Subcutaneous abdominal adipose tissue (tissue), 5 donors: ENCODE measurements at regions not wholly inside any gene's neighbourhood (a gene's known extent, or its start where the extent isn't known, plus 50 kb on each side); places are given as distances from the start of the nearest gene placed in this dataset.

Experiments
- H3K27ac ChIP-seq: one replicate; pipeline ENCODE4 v1.7.0; 2013; ENCODE audit warnings: low read depth, mild to moderate bottlenecking, inconsistent platforms, low read length, moderate library complexity
- H3K27me3 ChIP-seq, 5 donors: one replicate each; pipeline ENCODE4 v1.7.0; 2013; ENCODE audit warnings: low read length in 5 of 5, inconsistent platforms in 1 of 5; ENCODE audit not compliant: control insufficient read depth in 5 of 5, insufficient read depth in 4 of 5
- H3K36me3 ChIP-seq, 5 donors: one replicate each; pipeline ENCODE4 v1.7.0; 2013; ENCODE audit warnings: low read length in 5 of 5; ENCODE audit not compliant: control insufficient read depth in 5 of 5, insufficient read depth in 5 of 5
- H3K4me1 ChIP-seq, 5 donors: one replicate each; pipeline ENCODE4 v1.7.0; 2013; ENCODE audit warnings: low read length in 5 of 5, mild to moderate bottlenecking in 3 of 5, moderate library complexity in 1 of 5; ENCODE audit not compliant: control insufficient read depth in 5 of 5, insufficient read depth in 5 of 5
- H3K4me3 ChIP-seq, 5 donors: one replicate each; pipeline ENCODE4 v1.7.0; 2013; ENCODE audit warnings: low read length in 5 of 5, low read depth in 1 of 5
- H3K9ac ChIP-seq, 5 donors: one replicate each; pipeline ENCODE4 v1.7.0; 2013; ENCODE audit warnings: low read length in 5 of 5, mild to moderate bottlenecking in 4 of 5, moderate library complexity in 3 of 5
- H3K9me3 ChIP-seq, 5 donors: one replicate each; pipeline ENCODE4 v1.7.0; 2013; ENCODE audit warnings: low read length in 5 of 5; ENCODE audit not compliant: control insufficient read depth in 5 of 5
- donor health status: healthy.
- donor health status: healthy.
- donor health status: healthy.
- donor health status: healthy.
- donor health status: healthy.

DNA sequence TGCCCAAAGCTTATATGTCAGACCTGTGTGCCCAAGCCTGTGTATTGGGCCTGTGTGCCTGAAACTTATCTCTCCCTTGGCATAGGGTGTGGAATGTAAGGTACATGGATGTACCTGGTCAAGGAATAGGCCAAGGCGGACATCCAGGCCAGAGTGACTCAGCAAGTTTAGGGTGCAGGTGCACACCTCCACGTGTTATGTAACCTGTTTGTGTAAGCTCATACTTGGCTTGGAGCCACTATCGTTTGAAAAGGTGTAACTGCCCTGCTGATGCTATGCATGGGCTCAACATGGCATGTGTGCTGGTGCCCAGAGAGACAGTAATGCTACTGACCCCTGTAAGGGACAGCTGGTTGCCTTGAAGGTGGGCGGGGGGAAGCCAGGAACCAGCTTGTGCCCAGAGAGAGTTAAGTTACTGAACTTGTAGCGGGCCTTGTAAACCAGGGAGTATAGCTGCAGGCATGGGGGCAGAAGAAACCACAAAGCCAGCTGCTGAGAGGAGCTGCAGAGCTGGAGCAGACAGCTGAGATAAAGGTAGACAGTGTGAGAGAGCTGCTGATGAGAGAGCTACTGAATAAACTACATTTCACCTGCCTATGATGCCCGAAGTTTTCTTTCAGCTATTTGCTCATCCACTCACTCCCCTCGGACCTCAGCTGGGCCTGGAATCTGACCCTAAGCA lies 656.4 kb upstream of the ZWINT start:
- H3K4me1 ChIP-seq = no peaks in the 10 kb centered on the region
- no peaks in the 10 kb centered on the region for H3K36me3 ChIP-seq
- H3K9ac ChIP-seq = no peak overlapping the region
- H3K9me3 ChIP-seq = peaks cover 0 to 7% (median 0%) of the 10 kb centered on the region in 5 donors
- H3K27me3 ChIP-seq = no peaks in the 10 kb centered on the region
- H3K4me3 ChIP-seq = no peak overlapping the region
- no peak overlapping the region for H3K27ac ChIP-seq

DNA sequence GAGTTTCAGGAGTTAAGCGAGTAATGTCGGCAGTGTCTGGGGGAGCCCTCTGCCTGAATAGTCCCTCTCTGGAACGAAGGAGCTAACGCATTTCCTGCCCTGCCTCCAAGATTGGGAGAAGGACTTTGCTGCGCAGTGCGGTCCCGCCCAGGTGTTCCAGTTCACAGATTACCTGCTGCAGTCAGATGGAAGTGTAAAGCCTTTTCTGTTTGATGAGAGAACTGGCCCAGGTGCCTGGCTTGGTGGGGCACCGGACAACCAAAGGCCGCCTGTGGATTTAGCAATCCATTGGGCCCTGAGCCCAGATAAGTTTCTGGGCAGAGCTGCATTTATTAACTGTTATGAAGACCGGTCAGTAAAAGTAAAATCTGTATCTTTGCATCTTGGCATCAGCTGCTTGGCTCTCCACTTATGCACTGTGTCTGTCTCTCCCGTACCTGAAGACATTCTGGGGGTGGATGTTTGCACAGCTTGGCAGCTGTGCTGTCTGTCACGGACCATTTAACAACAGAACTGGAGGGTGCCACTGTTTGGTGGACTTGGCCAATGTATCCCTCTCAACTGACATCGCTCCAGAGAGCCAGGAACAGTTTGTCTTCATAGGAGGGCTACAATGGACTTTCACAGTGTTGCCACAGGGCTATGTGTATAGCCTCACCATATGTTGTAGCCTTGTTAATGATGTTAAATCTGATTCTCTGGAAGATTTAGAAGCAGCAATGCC lies 654.7 kb upstream of the ZWINT start:
- Histone ChIP-seq H3K27ac (no peak overlapping the region), H3K27me3 (no peaks in the 10 kb centered on the region), H3K4me3 (no peak overlapping the region), H3K36me3 (no peaks in the 10 kb centered on the region), H3K4me1 (no peaks in the 10 kb centered on the region), H3K9ac (no peak overlapping the region), H3K9me3 (peaks cover 0 to 5% (median 0%) of the 10 kb centered on the region in 5 donors)

DNA sequence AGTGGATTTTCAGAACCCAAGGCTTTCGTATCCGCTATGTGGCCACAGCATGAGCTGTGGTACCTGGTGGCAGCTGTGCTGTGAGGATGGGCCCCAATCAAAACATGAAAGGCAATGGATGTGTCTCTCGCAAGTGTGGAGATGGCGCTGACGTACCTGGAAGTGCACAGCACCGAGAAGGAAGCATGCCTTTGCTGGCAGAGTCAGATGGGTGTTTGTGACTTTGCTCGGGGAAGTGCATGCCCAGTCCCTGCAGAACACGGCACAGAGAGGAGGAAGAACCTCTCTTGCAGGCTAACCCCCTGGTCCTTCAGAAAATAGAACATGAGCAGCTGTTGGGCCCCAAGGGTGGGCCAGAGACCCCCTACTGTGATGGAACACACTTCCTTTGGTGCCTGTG lies 654.1 kb upstream of the ZWINT start:
- no peak overlapping the region for H3K27ac ChIP-seq
- H3K36me3 ChIP-seq = no peaks in the 10 kb centered on the region

GRCh38 chr10:57014758-57015157 lies 653.7 kb upstream of the ZWINT start:
- H3K27ac ChIP-seq = no peak overlapping the region
- peaks cover 0 to 4% (median 0%) of the 10 kb centered on the region in 5 donors for H3K9me3 ChIP-seq

More for the DNA sequence above, 654.1 kb upstream of the ZWINT start:
- Histone ChIP-seq H3K9me3 (peaks cover 0 to 4% (median 0%) of the 10 kb centered on the region in 5 donors), H3K27me3 (no peaks in the 10 kb centered on the region), H3K4me3 (no peak overlapping the region), H3K4me1 (no peaks in the 10 kb centered on the region), H3K9ac (no peak overlapping the region)

GRCh38 chr10:57008189-57008588 lies 647.1 kb upstream of the ZWINT start:
- Histone ChIP-seq H3K4me3 (no peak overlapping the region), H3K36me3 (no peaks in the 10 kb centered on the region), H3K9ac (no peak overlapping the region)

More at GRCh38 chr10:57014758-57015157, 653.7 kb upstream of the ZWINT start:
- Histone ChIP-seq H3K27me3 (no peaks in the 10 kb centered on the region), H3K4me1 (no peaks in the 10 kb centered on the region), H3K36me3 (no peaks in the 10 kb centered on the region), H3K9ac (no peak overlapping the region), H3K4me3 (no peak overlapping the region)

GRCh38 chr10:56991591-56992069 lies 630.6 kb upstream of the ZWINT start:
- Histone ChIP-seq H3K9ac (no peak overlapping the region), H3K27ac (no peak overlapping the region), H3K4me3 (no peak overlapping the region), H3K9me3 (no peaks in the 10 kb centered on the region), H3K36me3 (no peaks in the 10 kb centered on the region), H3K27me3 (no peaks in the 10 kb centered on the region), H3K4me1 (no peaks in the 10 kb centered on the region)

More at GRCh38 chr10:57008189-57008588, 647.1 kb upstream of the ZWINT start:
- Histone ChIP-seq H3K9me3 (peaks cover 0 to 2% (median 0%) of the 10 kb centered on the region in 5 donors), H3K27ac (no peak overlapping the region), H3K4me1 (no peaks in the 10 kb centered on the region), H3K27me3 (no peaks in the 10 kb centered on the region)

DNA sequence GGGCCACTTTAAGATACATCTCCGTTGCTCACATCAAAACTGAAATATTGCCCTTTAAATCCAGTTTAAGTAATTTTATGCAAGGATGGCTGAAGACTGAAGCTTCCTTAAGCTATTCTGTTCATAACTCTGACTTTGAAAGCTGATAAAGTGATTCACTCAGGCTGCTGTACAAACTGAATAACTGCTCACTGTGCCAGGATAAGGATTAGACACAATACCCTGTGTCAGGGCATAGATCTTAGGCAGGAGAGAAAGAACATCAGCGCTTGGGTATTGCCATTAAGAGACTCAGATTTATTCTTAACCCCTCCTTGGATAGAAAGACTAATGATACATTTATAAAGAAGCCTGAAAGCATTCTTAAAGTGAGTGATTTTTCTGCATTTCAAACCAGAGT lies 614.5 kb upstream of the ZWINT start:
- H3K9ac ChIP-seq = no peak overlapping the region
- H3K27ac ChIP-seq = no peak overlapping the region
- no peaks in the 10 kb centered on the region for H3K27me3 ChIP-seq
- no peak overlapping the region for H3K4me3 ChIP-seq
- no peaks in the 10 kb centered on the region for H3K36me3 ChIP-seq
- no peaks in the 10 kb centered on the region for H3K4me1 ChIP-seq
- peaks cover 0 to 4% (median 0%) of the 10 kb centered on the region in 5 donors for H3K9me3 ChIP-seq

- Histone ChIP-seq H3K36me3 (no peaks in the 10 kb centered on the region), H3K4me3 (no peak overlapping the region), H3K4me1 (no peaks in the 10 kb centered on the region), H3K9ac (no peak overlapping the region), H3K27me3 (no peaks in the 10 kb centered on the region), H3K27ac (no peak overlapping the region), H3K9me3 (peaks cover 0 to 4% (median 0%) of the 10 kb centered on the region in 5 donors)
Observed at GRCh38 chr10:56973766-56974165, 612.7 kb upstream of the ZWINT start.

DNA sequence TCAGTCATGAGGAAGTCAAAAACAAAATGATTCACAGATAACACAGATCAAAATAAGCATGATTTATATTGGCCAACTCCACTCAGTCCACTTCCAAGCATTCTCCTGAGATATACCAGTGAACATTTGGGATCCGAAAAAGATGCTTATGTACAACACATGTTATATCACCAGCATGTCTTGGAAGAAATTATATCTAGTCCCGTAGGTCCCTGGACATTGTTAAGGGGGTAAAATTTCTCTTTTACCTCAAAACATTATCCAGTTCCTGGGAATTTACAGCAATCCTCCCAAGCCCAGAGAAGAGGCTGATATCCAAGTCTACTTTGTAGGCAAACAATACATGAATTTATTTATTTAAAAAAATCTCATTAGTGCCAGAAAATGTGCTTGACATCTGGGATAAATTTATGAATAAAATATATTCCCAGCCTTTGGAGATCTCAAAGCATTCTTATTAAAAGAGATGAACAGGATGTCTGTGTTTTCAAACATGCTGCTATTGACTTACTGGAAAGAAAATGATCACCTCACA lies 582.2 kb upstream of the ZWINT start:
- Histone ChIP-seq H3K36me3 (no peaks in the 10 kb centered on the region), H3K9me3 (peaks cover 3 to 10% (median 5%) of the 10 kb centered on the region in 5 donors), H3K9ac (no peak overlapping the region), H3K4me1 (peaks cover 0 to 3% (median 0%) of the 10 kb centered on the region in 5 donors), H3K27ac (no peak overlapping the region), H3K27me3 (no peaks in the 10 kb centered on the region), H3K4me3 (no peak overlapping the region)

DNA sequence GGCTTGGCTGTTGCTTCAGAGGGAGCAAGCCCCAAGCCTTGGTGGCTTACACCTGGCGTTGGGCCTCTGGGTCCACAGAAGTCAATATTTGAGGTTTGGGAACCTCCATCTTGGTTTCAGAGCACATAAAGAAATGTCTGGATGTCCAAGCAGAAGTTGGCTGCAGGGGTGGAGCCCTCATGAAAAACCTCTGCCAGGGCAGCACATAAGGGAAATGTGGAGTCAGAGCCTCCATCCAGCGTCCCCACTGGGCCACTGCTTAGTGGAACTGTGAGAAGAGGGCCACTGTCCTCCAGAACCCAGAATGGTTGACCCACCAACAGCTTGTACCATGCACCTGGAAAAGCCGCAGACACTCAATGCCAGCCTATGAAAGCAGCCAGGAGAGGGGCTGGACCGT lies 573.5 kb upstream of the ZWINT start:
- Histone ChIP-seq H3K27me3 (no peaks in the 10 kb centered on the region), H3K27ac (no peak overlapping the region), H3K9me3 (peaks cover 0 to 10% (median 6%) of the 10 kb centered on the region in 5 donors)

More for the DNA sequence above, 573.5 kb upstream of the ZWINT start:
- Histone ChIP-seq H3K9ac (no peak overlapping the region), H3K36me3 (no peaks in the 10 kb centered on the region), H3K4me3 (peak overlapping the region in 1 of 5 donors; percentile 15), H3K4me1 (no peaks in the 10 kb centered on the region)
